ENCODE measurements at regions not wholly inside any gene's neighbourhood (a gene's known extent, or its start where the extent isn't known, plus 50 kb on each side); places are given as distances from the start of the nearest gene placed in this dataset.

DNA sequence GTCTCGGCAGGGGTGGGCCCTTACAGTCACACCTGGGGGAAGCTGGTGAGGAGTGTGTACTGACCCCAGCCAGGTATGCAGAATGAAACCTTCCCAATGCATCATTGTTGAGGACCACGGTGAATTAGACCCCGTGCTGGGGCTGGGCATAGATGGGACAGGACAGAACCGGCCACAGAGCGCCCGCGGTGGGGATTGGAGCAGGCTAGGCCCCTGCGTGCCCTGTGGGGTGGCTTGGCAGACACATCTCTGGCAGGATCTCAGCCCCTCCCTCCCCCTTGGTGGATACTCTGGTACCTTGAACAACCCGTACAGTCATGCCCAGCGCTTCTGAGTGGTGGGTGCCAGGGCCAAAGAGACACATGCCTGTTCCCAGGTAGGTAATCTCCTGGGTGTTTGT, 200.6 kb downstream of the TEX29 start:
- Histone ChIP-seq H4K20me1 (ENCODE audit: insufficient read depth, low read length) (no peaks in the 10 kb centered on the region), H3K9ac (ENCODE audit: low read length) (no peak overlapping the region), H3K27me3 (replicated peaks; ENCODE audit: insufficient read depth, low read length) (no peaks in the 10 kb centered on the region), H3F3A (ENCODE audit: insufficient read depth, low read length) (no peaks in the 10 kb centered on the region), H3K4me3 (ENCODE audit: low read length) (no peak overlapping the region), H3K27ac (ENCODE audit: low read length) (no peak overlapping the region), H3K36me3 (replicated peaks; ENCODE audit: insufficient read depth, low read length) (no peaks in the 10 kb centered on the region), H3K9me3 (replicated peaks; ENCODE audit: insufficient read depth, low read length) (no peaks in the 10 kb centered on the region), H3K79me2 (ENCODE audit: low read length) (0 out of 2 replicates have a peak, but pooled peaks cover 5% of the 10 kb centered on the region), H3K4me1 (ENCODE audit: low read length) (no peaks in the 10 kb centered on the region), H3K9me2 (replicated peaks; ENCODE audit: insufficient read depth, low read length) (no peaks in the 10 kb centered on the region), H2AFZ (ENCODE audit: low read length) (no peak overlapping the region), H3K4me2 (ENCODE audit: low read depth, low read length) (no peak overlapping the region)
- DNase-seq = no peak
- TF ChIP-seq EZH2 (optimal IDR thresholded peaks at IDR 0.05; ENCODE audit: low read depth, low read length) (no peak), EZH2phosphoT487 (IDR thresholded peaks at IDR 0.05; ENCODE audit: low read length) (no peak), CTCF (IDR thresholded peaks at IDR 0.05; ENCODE audit: low read length) (no peak)

GRCh38 chr13:111521691-111522229, 201.3 kb downstream of the TEX29 start:
- H3K27me3 ChIP-seq (replicated peaks; ENCODE audit: insufficient read depth, low read length) = no peaks in the 10 kb centered on the region
- no peak overlapping the region for H3K9ac ChIP-seq (ENCODE audit: low read length)
- no peaks in the 10 kb centered on the region for H3K4me1 ChIP-seq (ENCODE audit: low read length)
- H3K4me3 ChIP-seq (ENCODE audit: low read length) = no peak overlapping the region
- H3K9me3 ChIP-seq (replicated peaks; ENCODE audit: insufficient read depth, low read length) = no peaks in the 10 kb centered on the region
- H3K36me3 ChIP-seq (replicated peaks; ENCODE audit: insufficient read depth, low read length) = no peaks in the 10 kb centered on the region
- H3K27ac ChIP-seq (ENCODE audit: low read length) = no peak overlapping the region
- H3F3A ChIP-seq (ENCODE audit: insufficient read depth, low read length) = no peaks in the 10 kb centered on the region
- 0 out of 2 replicates have a peak, but pooled peaks cover 5% of the 10 kb centered on the region for H3K79me2 ChIP-seq (ENCODE audit: low read length)
- H3K9me2 ChIP-seq (replicated peaks; ENCODE audit: insufficient read depth, low read length) = no peaks in the 10 kb centered on the region
- no peaks in the 10 kb centered on the region for H4K20me1 ChIP-seq (ENCODE audit: insufficient read depth, low read length)
- H3K4me2 ChIP-seq (ENCODE audit: low read depth, low read length) = no peak overlapping the region
- TF ChIP-seq CTCF (IDR thresholded peaks at IDR 0.05; ENCODE audit: low read length) = no peak
- no peak for TF ChIP-seq EZH2phosphoT487 (IDR thresholded peaks at IDR 0.05; ENCODE audit: low read length)
- no peak for TF ChIP-seq EZH2 (optimal IDR thresholded peaks at IDR 0.05; ENCODE audit: low read depth, low read length)
- no peak overlapping the region for H2AFZ ChIP-seq (ENCODE audit: low read length)
- DNase-seq = no peak

- H3K9me3 ChIP-seq (replicated peaks; ENCODE audit: insufficient read depth, low read length) = no peaks in the 10 kb centered on the region
- no peak overlapping the region for H3K27ac ChIP-seq (ENCODE audit: low read length)
- H3K9ac ChIP-seq (ENCODE audit: low read length) = no peak overlapping the region
- no peak overlapping the region for H2AFZ ChIP-seq (ENCODE audit: low read length)
- H3K27me3 ChIP-seq (replicated peaks; ENCODE audit: insufficient read depth, low read length) = no peaks in the 10 kb centered on the region
- H3K4me1 ChIP-seq (ENCODE audit: low read length) = no peaks in the 10 kb centered on the region
- no peaks in the 10 kb centered on the region for H3F3A ChIP-seq (ENCODE audit: insufficient read depth, low read length)
- H4K20me1 ChIP-seq (ENCODE audit: insufficient read depth, low read length) = no peaks in the 10 kb centered on the region
- DNase-seq = no peak
- H3K36me3 ChIP-seq (replicated peaks; ENCODE audit: insufficient read depth, low read length) = no peaks in the 10 kb centered on the region
- H3K4me2 ChIP-seq (ENCODE audit: low read depth, low read length) = no peak overlapping the region
- H3K79me2 ChIP-seq (ENCODE audit: low read length) = peaks cover 12% of the 10 kb centered on the region
- H3K4me3 ChIP-seq (ENCODE audit: low read length) = no peak overlapping the region
- TF ChIP-seq CTCF (IDR thresholded peaks at IDR 0.05; ENCODE audit: low read length) (no peak), EZH2phosphoT487 (IDR thresholded peaks at IDR 0.05; ENCODE audit: low read length) (no peak), EZH2 (optimal IDR thresholded peaks at IDR 0.05; ENCODE audit: low read depth, low read length) (no peak)
- no peaks in the 10 kb centered on the region for H3K9me2 ChIP-seq (replicated peaks; ENCODE audit: insufficient read depth, low read length)
These were observed 205.1 kb downstream of the TEX29 start for GRCh38 chr13:111525320-111526118.
